ENCODE measurements at regions not wholly inside any gene's neighbourhood (a gene's known extent, or its start where the extent isn't known, plus 50 kb on each side); places are given as distances from the start of the nearest gene placed in this dataset.

- Mint-ChIP-seq H3K27ac (no peak overlapping the region), H3K27me3 (ENCODE audit: insufficient read depth) (peaks cover 6% of the 10 kb centered on the region), H3K4me1 (peaks cover 1% of the 10 kb centered on the region), H3K9me3 (no peaks in the 10 kb centered on the region), H3K36me3 (ENCODE audit: low read depth) (no peaks in the 10 kb centered on the region), H3K4me3 (no peak overlapping the region)
- Histone ChIP-seq H3K36me3 (ENCODE audit: control insufficient read depth, insufficient read depth, low read length) (no peaks in the 10 kb centered on the region), H3K27me3 (ENCODE audit: control insufficient read depth, insufficient read depth, low read length, poor library complexity, severe bottlenecking) (peaks cover 25% of the 10 kb centered on the region), H3K4me3 (ENCODE audit: low read length) (no peak overlapping the region), H3K9ac (ENCODE audit: extremely low read depth, low read length, poor library complexity, severe bottlenecking) (no peak overlapping the region), H3K27ac (ENCODE audit: low read depth, low read length) (no peak overlapping the region), H3K9me3 (ENCODE audit: control insufficient read depth, low read length) (no peaks in the 10 kb centered on the region), H3K4me1 (ENCODE audit: control insufficient read depth, insufficient read depth, low read length) (no peaks in the 10 kb centered on the region)
- WGBS, 2 experiments (ENCODE audit: insufficient coverage in 1 of 2, insufficient read length in 1 of 2), result 93 to 100% methylated on average over 2 to 4 of the region's 4 CpGs
- DNase-seq, result no peak
- no peak for TF ChIP-seq CTCF (conservative IDR thresholded peaks at IDR 0.05)
These were observed 82.9 kb downstream of the TMEM215 start for GRCh38 chr9:32866273-32866672.

DNA sequence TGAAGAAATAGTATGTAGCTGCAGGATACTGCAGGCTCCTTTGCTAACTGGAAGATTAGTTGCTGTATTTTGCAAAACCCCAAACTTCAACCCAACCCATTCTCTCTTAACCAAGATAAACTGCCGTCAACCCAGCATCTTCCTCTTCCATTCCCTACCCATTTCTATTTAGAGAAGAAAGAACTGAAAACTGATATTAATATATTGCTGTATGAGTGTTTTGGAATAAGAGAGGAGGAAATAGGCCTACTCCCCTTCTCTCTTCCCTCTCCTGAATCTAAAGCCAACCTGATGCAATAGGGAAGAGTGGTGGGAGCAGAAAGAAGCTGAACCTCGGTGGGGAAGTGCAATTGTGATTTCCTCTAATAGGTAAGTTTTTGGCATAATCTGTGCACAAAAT, 83.7 kb downstream of the TMEM215 start:
- DNase-seq, result no peak
- 95% methylated on average over 2 of the region's 2 CpGs; no CpG with 5 or more reads in 1 of the 2 experiments for WGBS, 2 experiments (ENCODE audit: insufficient coverage in 1 of 2, insufficient read length in 1 of 2)
- no peak overlapping the region for H3K4me3 Mint-ChIP-seq
- Histone ChIP-seq H3K27me3 (ENCODE audit: control insufficient read depth, insufficient read depth, low read length, poor library complexity, severe bottlenecking) (peaks cover 18% of the 10 kb centered on the region), H3K9me3 (ENCODE audit: control insufficient read depth, low read length) (no peaks in the 10 kb centered on the region), H3K4me3 (ENCODE audit: low read length) (no peak overlapping the region), H3K4me1 (ENCODE audit: control insufficient read depth, insufficient read depth, low read length) (no peaks in the 10 kb centered on the region), H3K36me3 (ENCODE audit: control insufficient read depth, insufficient read depth, low read length) (no peaks in the 10 kb centered on the region), H3K9ac (ENCODE audit: extremely low read depth, low read length, poor library complexity, severe bottlenecking) (no peak overlapping the region), H3K27ac (ENCODE audit: low read depth, low read length) (no peak overlapping the region)
- peaks cover 2% of the 10 kb centered on the region for H3K27me3 Mint-ChIP-seq (ENCODE audit: insufficient read depth)
- H3K9me3 Mint-ChIP-seq, result no peaks in the 10 kb centered on the region
- no peak for TF ChIP-seq CTCF (conservative IDR thresholded peaks at IDR 0.05)
- H3K4me1 Mint-ChIP-seq, result peaks cover 1% of the 10 kb centered on the region
- no peaks in the 10 kb centered on the region for H3K36me3 Mint-ChIP-seq (ENCODE audit: low read depth)
- H3K27ac Mint-ChIP-seq, result no peak overlapping the region

DNA sequence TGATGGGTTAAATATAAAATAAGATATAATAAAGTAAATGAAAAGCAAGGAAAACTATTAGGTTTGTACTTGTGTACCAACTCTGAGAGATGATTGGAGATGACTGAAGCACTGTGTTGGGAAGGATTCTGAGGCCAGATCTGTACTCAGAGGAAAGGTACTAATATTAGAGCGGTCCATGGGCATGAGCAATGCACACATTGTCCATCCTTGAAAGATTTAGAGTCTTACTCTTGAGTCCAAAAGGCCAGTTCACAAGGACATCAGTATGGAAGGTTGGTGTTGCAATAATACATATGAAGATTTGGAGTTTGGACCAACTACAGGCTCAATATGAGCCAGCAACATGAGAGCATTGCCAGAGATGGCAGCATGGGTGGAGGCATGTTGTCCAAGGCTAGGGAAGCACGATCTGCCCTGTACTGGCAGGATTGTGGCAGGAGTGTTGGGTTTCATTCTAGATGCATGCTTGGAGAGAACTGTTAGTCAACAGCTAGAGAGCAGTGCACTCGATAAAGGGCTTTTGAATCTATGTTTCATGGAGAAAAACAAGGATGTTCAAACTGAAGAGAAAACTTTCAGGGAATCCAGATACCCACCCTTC, 84.4 kb downstream of the TMEM215 start:
- no peak overlapping the region for H3K4me3 ChIP-seq (ENCODE audit: low read length)
- no peaks in the 10 kb centered on the region for H3K9me3 ChIP-seq (ENCODE audit: control insufficient read depth, low read length)
- no peak for TF ChIP-seq CTCF (conservative IDR thresholded peaks at IDR 0.05)
- H3K27me3 ChIP-seq (ENCODE audit: control insufficient read depth, insufficient read depth, low read length, poor library complexity, severe bottlenecking), result peaks cover 15% of the 10 kb centered on the region
- no peak overlapping the region for H3K27ac ChIP-seq (ENCODE audit: low read depth, low read length)
- peaks cover 1% of the 10 kb centered on the region for H3K4me1 Mint-ChIP-seq
- H3K4me1 ChIP-seq (ENCODE audit: control insufficient read depth, insufficient read depth, low read length), result no peaks in the 10 kb centered on the region
- H3K36me3 ChIP-seq (ENCODE audit: control insufficient read depth, insufficient read depth, low read length), result no peaks in the 10 kb centered on the region
- peaks cover 2% of the 10 kb centered on the region for H3K27me3 Mint-ChIP-seq (ENCODE audit: insufficient read depth)
- H3K27ac Mint-ChIP-seq, result no peak overlapping the region
- no peaks in the 10 kb centered on the region for H3K9me3 Mint-ChIP-seq
- H3K4me3 Mint-ChIP-seq, result no peak overlapping the region
- no peaks in the 10 kb centered on the region for H3K36me3 Mint-ChIP-seq (ENCODE audit: low read depth)
- WGBS, 2 experiments (ENCODE audit: insufficient coverage in 1 of 2, insufficient read length in 1 of 2), result 90 to 94% methylated on average over 3 of the region's 3 CpGs
- no peak overlapping the region for H3K9ac ChIP-seq (ENCODE audit: extremely low read depth, low read length, poor library complexity, severe bottlenecking)
- no peak for DNase-seq

Measured in endodermal cell (in vitro differentiated cells).